ENCODE measurements at regions not wholly inside any gene's neighbourhood (a gene's known extent, or its start where the extent isn't known, plus 50 kb on each side); places are given as distances from the start of the nearest gene placed in this dataset.

- DNase-seq (ENCODE audit: extremely low read depth in 1 of 11, low read depth in 9 of 11, low spot score in 4 of 11) = no peak
Measured at GRCh38 chr10:131636116-131636515, 264.7 kb upstream of the PPP2R2D start.

- DNase-seq (ENCODE audit: extremely low read depth in 1 of 11, low read depth in 9 of 11, low spot score in 4 of 11) = no peak
Measured at GRCh38 chr10:131636841-131637724, 263.7 kb upstream of the PPP2R2D start.

- DNase-seq (ENCODE audit: extremely low read depth in 1 of 11, low read depth in 9 of 11, low spot score in 4 of 11) = no peak
Measured at GRCh38 chr10:131638049-131638879, 262.5 kb upstream of the PPP2R2D start.

GRCh38 chr10:131638880-131639278 is 261.9 kb upstream of the PPP2R2D start:
- DNase-seq (ENCODE audit: extremely low read depth in 1 of 11, low read depth in 9 of 11, low spot score in 4 of 11) = no peak

- no peak for DNase-seq (ENCODE audit: extremely low read depth in 1 of 11, low read depth in 9 of 11, low spot score in 4 of 11)
Measured at GRCh38 chr10:131640045-131640644, 260.7 kb upstream of the PPP2R2D start.

GRCh38 chr10:131641231-131641630 is 259.6 kb upstream of the PPP2R2D start:
- DNase-seq (ENCODE audit: extremely low read depth in 1 of 11, low read depth in 9 of 11, low spot score in 4 of 11) = no peak

GRCh38 chr10:131641898-131642297 is 258.9 kb upstream of the PPP2R2D start:
- DNase-seq (ENCODE audit: extremely low read depth in 1 of 11, low read depth in 9 of 11, low spot score in 4 of 11) = no peak

GRCh38 chr10:131642966-131643365 is 257.8 kb upstream of the PPP2R2D start:
- DNase-seq (ENCODE audit: extremely low read depth in 1 of 11, low read depth in 9 of 11, low spot score in 4 of 11) = no peak

GRCh38 chr10:131644289-131644688 is 256.5 kb upstream of the PPP2R2D start:
- DNase-seq (ENCODE audit: extremely low read depth in 1 of 11, low read depth in 9 of 11, low spot score in 4 of 11) = no peak

- DNase-seq (ENCODE audit: extremely low read depth in 1 of 11, low read depth in 9 of 11, low spot score in 4 of 11) = no peak
Measured at GRCh38 chr10:131644864-131645658, 255.7 kb upstream of the PPP2R2D start.

- no peak for DNase-seq (ENCODE audit: extremely low read depth in 1 of 11, low read depth in 9 of 11, low spot score in 4 of 11)
Measured at GRCh38 chr10:131645756-131646155, 255.1 kb upstream of the PPP2R2D start.

- DNase-seq (ENCODE audit: extremely low read depth in 1 of 11, low read depth in 9 of 11, low spot score in 4 of 11) = no peak
Measured at GRCh38 chr10:131646551-131647525, 254.0 kb upstream of the PPP2R2D start.

- DNase-seq (ENCODE audit: extremely low read depth in 1 of 11, low read depth in 9 of 11, low spot score in 4 of 11) = no peak
Measured at GRCh38 chr10:131647789-131648188, 253.0 kb upstream of the PPP2R2D start.

GRCh38 chr10:131648386-131649020 is 252.3 kb upstream of the PPP2R2D start:
- DNase-seq (ENCODE audit: extremely low read depth in 1 of 11, low read depth in 9 of 11, low spot score in 4 of 11) = no peak

GRCh38 chr10:131649617-131650016 is 251.2 kb upstream of the PPP2R2D start:
- DNase-seq (ENCODE audit: extremely low read depth in 1 of 11, low read depth in 9 of 11, low spot score in 4 of 11) = no peak

- no peak for DNase-seq (ENCODE audit: extremely low read depth in 1 of 11, low read depth in 9 of 11, low spot score in 4 of 11)
Measured at GRCh38 chr10:131650169-131650705, 250.6 kb upstream of the PPP2R2D start.
